ENCODE measurements at regions not wholly inside any gene's neighbourhood (a gene's known extent, or its start where the extent isn't known, plus 50 kb on each side); places are given as distances from the start of the nearest gene placed in this dataset.

- Histone ChIP-seq H3K9me3 (ENCODE audit: control insufficient read depth, low read length) (no peaks in the 10 kb centered on the region), H3K27me3 (ENCODE audit: control insufficient read depth, insufficient read depth, low read length) (no peaks in the 10 kb centered on the region), H3K79me2 (no peaks in the 10 kb centered on the region), H2AFZ (no peak overlapping the region), H3K4me2 (ENCODE audit: low read length) (no peak overlapping the region), H3K4me3 (ENCODE audit: low read depth, low read length) (no peak overlapping the region), H3K9ac (no peak overlapping the region), H3K4me1 (no peaks in the 10 kb centered on the region), H3K27ac (no peak overlapping the region), H3K36me3 (ENCODE audit: control insufficient read depth, insufficient read depth, low read length) (no peaks in the 10 kb centered on the region)
- TF ChIP-seq CTCF (IDR thresholded peaks at IDR 0.05), result no peak
Measured at GRCh38 chr2:13114391-13114790, 397.7 kb downstream of the TRIB2 start.

- H3K27ac ChIP-seq, result no peak overlapping the region
- no peaks in the 10 kb centered on the region for H3K27me3 ChIP-seq (ENCODE audit: control insufficient read depth, insufficient read depth, low read length)
- no peaks in the 10 kb centered on the region for H3K4me1 ChIP-seq
- no peaks in the 10 kb centered on the region for H3K36me3 ChIP-seq (ENCODE audit: control insufficient read depth, insufficient read depth, low read length)
- no peak overlapping the region for H3K4me3 ChIP-seq (ENCODE audit: low read depth, low read length)
- H3K9ac ChIP-seq, result no peak overlapping the region
- H3K9me3 ChIP-seq (ENCODE audit: control insufficient read depth, low read length), result no peaks in the 10 kb centered on the region
- H3K4me2 ChIP-seq (ENCODE audit: low read length), result no peak overlapping the region
- no peaks in the 10 kb centered on the region for H3K79me2 ChIP-seq
- no peak for TF ChIP-seq CTCF (IDR thresholded peaks at IDR 0.05)
- no peak overlapping the region for H2AFZ ChIP-seq
Measured at GRCh38 chr2:13115643-13116042, 398.9 kb downstream of the TRIB2 start.

DNA sequence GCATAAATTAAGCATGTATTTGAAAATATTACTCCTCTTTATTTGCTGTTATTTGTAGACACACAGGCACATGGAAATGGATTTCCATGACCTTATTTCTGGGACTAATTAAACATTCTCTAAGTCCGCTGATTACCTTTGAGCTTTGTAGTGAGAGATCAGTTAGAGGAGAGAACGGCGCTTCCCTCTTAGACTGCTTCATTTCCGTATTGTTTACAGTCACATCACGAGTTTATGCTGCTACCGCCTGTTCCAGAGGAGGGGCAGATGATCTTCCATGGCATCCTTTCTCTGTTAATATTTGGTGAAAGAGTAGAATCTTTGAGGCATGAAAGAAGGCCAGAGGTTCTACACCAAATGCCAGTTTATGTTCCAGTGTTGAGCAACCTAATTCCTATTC is 404.4 kb downstream of the TRIB2 start:
- H3K27me3 ChIP-seq (ENCODE audit: control insufficient read depth, insufficient read depth, low read length), result no peaks in the 10 kb centered on the region
- H3K79me2 ChIP-seq, result no peaks in the 10 kb centered on the region
- H3K4me3 ChIP-seq (ENCODE audit: low read depth, low read length), result no peak overlapping the region
- H2AFZ ChIP-seq, result no peak overlapping the region
- no peaks in the 10 kb centered on the region for H3K36me3 ChIP-seq (ENCODE audit: control insufficient read depth, insufficient read depth, low read length)
- H3K9ac ChIP-seq, result no peak overlapping the region
- no peaks in the 10 kb centered on the region for H3K9me3 ChIP-seq (ENCODE audit: control insufficient read depth, low read length)
- H3K4me2 ChIP-seq (ENCODE audit: low read length), result no peak overlapping the region
- H3K27ac ChIP-seq, result no peak overlapping the region
- H3K4me1 ChIP-seq, result no peaks in the 10 kb centered on the region
- no peak for TF ChIP-seq CTCF (IDR thresholded peaks at IDR 0.05)

DNA sequence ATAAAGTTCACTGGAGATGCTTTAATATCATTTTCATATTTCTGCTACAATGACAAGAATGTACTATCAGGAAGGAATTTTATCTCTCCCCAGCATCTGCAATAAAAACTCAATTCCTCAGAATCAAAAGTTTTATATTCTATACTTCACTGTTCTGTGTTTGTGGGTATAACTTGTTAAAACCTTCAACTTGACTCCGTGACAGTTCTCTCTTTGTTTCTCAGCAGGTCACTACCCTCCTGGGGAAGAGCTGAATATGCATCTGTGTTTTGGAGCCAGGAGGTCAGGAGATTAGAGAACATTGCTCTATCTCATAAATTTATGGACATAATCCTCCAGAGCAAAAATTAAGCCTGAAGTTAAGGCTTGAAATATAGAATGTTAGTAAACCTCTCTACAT is 411.4 kb downstream of the TRIB2 start:
- Histone ChIP-seq H3K36me3 (ENCODE audit: control insufficient read depth, insufficient read depth, low read length) (no peaks in the 10 kb centered on the region), H3K27me3 (ENCODE audit: control insufficient read depth, insufficient read depth, low read length) (no peaks in the 10 kb centered on the region), H2AFZ (no peak overlapping the region), H3K4me1 (no peaks in the 10 kb centered on the region), H3K4me3 (ENCODE audit: low read depth, low read length) (no peak overlapping the region), H3K9ac (no peak overlapping the region), H3K27ac (no peak overlapping the region), H3K79me2 (no peaks in the 10 kb centered on the region), H3K4me2 (ENCODE audit: low read length) (no peak overlapping the region), H3K9me3 (ENCODE audit: control insufficient read depth, low read length) (no peaks in the 10 kb centered on the region)
- no peak for TF ChIP-seq CTCF (IDR thresholded peaks at IDR 0.05)

GRCh38 chr2:13135369-13135768 is 418.6 kb downstream of the TRIB2 start:
- H2AFZ ChIP-seq, result no peak overlapping the region
- no peaks in the 10 kb centered on the region for H3K79me2 ChIP-seq
- no peak overlapping the region for H3K4me2 ChIP-seq (ENCODE audit: low read length)
- H3K9me3 ChIP-seq (ENCODE audit: control insufficient read depth, low read length), result no peaks in the 10 kb centered on the region
- no peaks in the 10 kb centered on the region for H3K4me1 ChIP-seq
- no peak overlapping the region for H3K27ac ChIP-seq
- no peaks in the 10 kb centered on the region for H3K27me3 ChIP-seq (ENCODE audit: control insufficient read depth, insufficient read depth, low read length)
- H3K4me3 ChIP-seq (ENCODE audit: low read depth, low read length), result no peak overlapping the region
- no peak overlapping the region for H3K9ac ChIP-seq
- no peak for TF ChIP-seq CTCF (IDR thresholded peaks at IDR 0.05)
- no peaks in the 10 kb centered on the region for H3K36me3 ChIP-seq (ENCODE audit: control insufficient read depth, insufficient read depth, low read length)

Data from parathyroid adenoma (tissue), 2 donors.